Progenitor cell of endocrine pancreas (in vitro differentiated cells): ENCODE measurements at regions not wholly inside any gene's neighbourhood (a gene's known extent, or its start where the extent isn't known, plus 50 kb on each side); places are given as distances from the start of the nearest gene placed in this dataset.

Source experiments
- DNase-seq: peaks from one replicate; pipeline ENCODE4 v3.0.0; 2021; ENCODE audit warnings: low spot score; ENCODE audit not compliant: unreplicated experiment
- H3K27ac Mint-ChIP-seq: 2 replicates; pipeline ENCODE4 v1.8.0; 2021; ENCODE audit warnings: mild to moderate bottlenecking, moderate library complexity, mixed read lengths
- H3K27me3 Mint-ChIP-seq: 2 replicates; pipeline ENCODE4 v1.8.0; 2021; ENCODE audit warnings: mixed read lengths
- H3K36me3 Mint-ChIP-seq: 2 replicates; pipeline ENCODE4 v1.8.0; 2022; ENCODE audit warnings: mixed read lengths; ENCODE audit not compliant: insufficient read depth
- H3K4me1 Mint-ChIP-seq: 2 replicates; pipeline ENCODE4 v1.8.0; 2021; ENCODE audit warnings: low read depth, mixed read lengths
- H3K4me3 Mint-ChIP-seq: 2 replicates; pipeline ENCODE4 v1.8.0; 2021; ENCODE audit warnings: low read depth, mild to moderate bottlenecking, moderate library complexity, mixed read lengths
- H3K9me3 Mint-ChIP-seq: 2 replicates; pipeline ENCODE4 v1.8.0; 2021; ENCODE audit warnings: low read depth, mixed read lengths
- TF ChIP-seq, protein P1 (sequence below): fragments of 200-600 bp; sonication (generic); IDR thresholded peaks from one replicate; pipeline ENCODE4 v1.5.0; 2021; ENCODE audit warnings: antibody characterized with exemption, mild to moderate bottlenecking; ENCODE audit not compliant: unreplicated experiment

GRCh38 chr4:186787536-186787935, 63.9 kb upstream of the FAT1 start:
- peaks cover 3% of the 10 kb centered on the region for H3K4me1 Mint-ChIP-seq
- H3K36me3 Mint-ChIP-seq, result no peaks in the 10 kb centered on the region
- DNase-seq, result no peak
- H3K27me3 Mint-ChIP-seq, result no peaks in the 10 kb centered on the region
- peaks cover under 1% of the 10 kb centered on the region for H3K9me3 Mint-ChIP-seq
- H3K4me3 Mint-ChIP-seq, result no peak overlapping the region
- no peak overlapping the region for H3K27ac Mint-ChIP-seq
- TF ChIP-seq, protein P1, sequence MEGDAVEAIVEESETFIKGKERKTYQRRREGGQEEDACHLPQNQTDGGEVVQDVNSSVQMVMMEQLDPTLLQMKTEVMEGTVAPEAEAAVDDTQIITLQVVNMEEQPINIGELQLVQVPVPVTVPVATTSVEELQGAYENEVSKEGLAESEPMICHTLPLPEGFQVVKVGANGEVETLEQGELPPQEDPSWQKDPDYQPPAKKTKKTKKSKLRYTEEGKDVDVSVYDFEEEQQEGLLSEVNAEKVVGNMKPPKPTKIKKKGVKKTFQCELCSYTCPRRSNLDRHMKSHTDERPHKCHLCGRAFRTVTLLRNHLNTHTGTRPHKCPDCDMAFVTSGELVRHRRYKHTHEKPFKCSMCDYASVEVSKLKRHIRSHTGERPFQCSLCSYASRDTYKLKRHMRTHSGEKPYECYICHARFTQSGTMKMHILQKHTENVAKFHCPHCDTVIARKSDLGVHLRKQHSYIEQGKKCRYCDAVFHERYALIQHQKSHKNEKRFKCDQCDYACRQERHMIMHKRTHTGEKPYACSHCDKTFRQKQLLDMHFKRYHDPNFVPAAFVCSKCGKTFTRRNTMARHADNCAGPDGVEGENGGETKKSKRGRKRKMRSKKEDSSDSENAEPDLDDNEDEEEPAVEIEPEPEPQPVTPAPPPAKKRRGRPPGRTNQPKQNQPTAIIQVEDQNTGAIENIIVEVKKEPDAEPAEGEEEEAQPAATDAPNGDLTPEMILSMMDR, result no peak

GRCh38 chr4:186789651-186790050, 66.0 kb upstream of the FAT1 start:
- H3K27me3 Mint-ChIP-seq, result no peaks in the 10 kb centered on the region
- TF ChIP-seq, protein P1, result no peak
- H3K27ac Mint-ChIP-seq, result no peak overlapping the region
- H3K4me1 Mint-ChIP-seq, result no peaks in the 10 kb centered on the region
- H3K4me3 Mint-ChIP-seq, result no peak overlapping the region
- DNase-seq, result no peak
- peaks cover 6% of the 10 kb centered on the region for H3K9me3 Mint-ChIP-seq
- no peaks in the 10 kb centered on the region for H3K36me3 Mint-ChIP-seq

GRCh38 chr4:186790630-186791029, 67.0 kb upstream of the FAT1 start:
- Mint-ChIP-seq H3K4me1 (no peaks in the 10 kb centered on the region), H3K4me3 (no peak overlapping the region), H3K27ac (no peak overlapping the region), H3K9me3 (peaks cover 6% of the 10 kb centered on the region), H3K36me3 (no peaks in the 10 kb centered on the region), H3K27me3 (no peaks in the 10 kb centered on the region)
- TF ChIP-seq, protein P1, result no peak
- no peak for DNase-seq

DNA sequence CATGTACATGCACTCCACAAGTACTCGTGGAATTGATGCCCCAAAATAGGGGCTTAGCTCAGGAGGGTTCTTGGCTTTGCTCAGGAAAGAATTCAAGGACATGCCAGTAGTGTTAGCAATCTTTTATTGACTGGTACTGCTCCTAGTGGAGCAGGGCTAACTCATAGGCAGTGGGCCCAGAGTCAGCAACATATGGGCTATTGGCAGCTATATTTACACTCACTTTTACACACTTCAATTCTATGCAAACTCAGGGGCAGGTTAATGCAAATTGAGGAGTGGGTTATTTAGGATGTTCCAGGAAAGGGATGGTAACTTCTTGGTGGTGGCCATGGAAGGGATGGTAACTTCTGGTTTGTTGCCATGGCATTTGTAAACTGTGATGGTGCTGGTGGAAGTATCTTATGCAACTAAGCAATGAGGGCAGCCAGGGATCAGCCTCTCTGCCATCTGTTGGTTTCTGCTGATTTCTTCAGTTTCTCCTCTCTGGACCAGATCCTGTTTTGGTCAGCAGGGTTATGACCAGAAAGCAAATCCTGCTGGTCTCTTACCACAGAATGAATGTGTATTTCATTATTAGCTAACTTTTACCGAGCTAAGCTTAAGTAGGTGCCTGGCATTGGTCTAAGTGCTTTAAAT, 69.2 kb upstream of the FAT1 start:
- Mint-ChIP-seq H3K27ac (no peak overlapping the region), H3K4me3 (no peak overlapping the region), H3K9me3 (peaks cover 6% of the 10 kb centered on the region), H3K36me3 (no peaks in the 10 kb centered on the region), H3K27me3 (no peaks in the 10 kb centered on the region), H3K4me1 (no peaks in the 10 kb centered on the region)
- TF ChIP-seq, protein P1, result no peak
- no peak for DNase-seq

DNA sequence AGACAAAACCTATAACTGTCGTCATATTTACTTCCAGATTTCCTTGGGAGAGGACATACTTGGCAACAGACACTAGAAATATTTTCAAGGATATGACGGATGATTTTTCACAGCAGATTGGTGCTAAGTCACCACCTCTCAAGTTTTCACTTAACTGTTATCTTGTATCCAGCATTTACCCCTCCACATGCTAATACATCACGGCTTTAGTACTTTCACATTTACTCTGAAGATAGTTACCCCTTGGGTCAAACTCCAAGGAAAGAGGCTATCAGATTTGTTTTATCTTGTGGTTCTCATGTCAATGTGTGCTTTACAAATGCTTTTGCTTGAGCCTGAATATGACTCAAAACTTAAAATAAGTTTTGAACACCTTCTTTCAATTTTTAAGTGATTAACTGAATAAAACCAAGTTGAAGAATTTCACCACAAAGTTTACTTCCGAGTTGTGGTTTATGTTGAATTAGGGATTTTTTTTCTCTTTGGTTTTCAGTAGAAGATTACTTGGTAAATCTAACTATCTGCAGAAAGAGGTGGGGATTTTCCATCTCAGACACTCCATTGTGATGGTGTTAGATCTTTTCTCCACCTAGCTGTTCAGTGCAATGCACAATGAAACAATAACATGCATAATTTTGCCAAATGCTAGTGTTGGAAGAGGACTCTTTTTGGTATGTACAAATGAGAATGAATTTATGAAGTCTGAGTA, 75.4 kb upstream of the FAT1 start:
- DNase-seq, result no peak
- TF ChIP-seq, protein P1, result no peak
- no peak overlapping the region for H3K27ac Mint-ChIP-seq
- H3K9me3 Mint-ChIP-seq, result no peaks in the 10 kb centered on the region
- no peak overlapping the region for H3K4me3 Mint-ChIP-seq
- H3K27me3 Mint-ChIP-seq, result no peaks in the 10 kb centered on the region
- no peaks in the 10 kb centered on the region for H3K36me3 Mint-ChIP-seq
- H3K4me1 Mint-ChIP-seq, result peaks cover 7% of the 10 kb centered on the region
